HEK293 (cell line): ENCODE measurements at regions not wholly inside any gene's neighbourhood (a gene's known extent, or its start where the extent isn't known, plus 50 kb on each side); places are given as distances from the start of the nearest gene placed in this dataset.
"Not testable (repeated sequence)": the region's sequence is repeated elsewhere in the genome, so short reads cannot be mapped to it uniquely, and the experiment has no call there.

Source experiments
- CTCF ChIA-PET: fragments of 350-600 bp; formaldehyde crosslinking; extraction: SDS; loops from one replicate; lab custom pipeline; 2021; ENCODE audit warnings: antibody characterized with exemption; lab: Yijun Ruan, JAX
- POLR2A ChIA-PET: fragments of 300-600 bp; formaldehyde crosslinking; extraction: SDS; loops from one replicate; lab custom pipeline; 2020; ENCODE audit warnings: antibody characterized with exemption, inconsistent platforms; lab: Yijun Ruan, JAX
- H3K27ac ChIP-seq: fragments of 200-500 bp; sonication (Bioruptor generic); 2 replicates; pipeline ENCODE4 v1.5.1; 2014; ENCODE audit warnings: low read depth, low read length, control low read depth, inconsistent platforms; ENCODE audit errors: extremely low read depth
- H3K36me3 ChIP-seq, 2 experiments: fragments of 200-500 bp in 1 of 2; sonication (Bioruptor generic) in 1 of 2; 1 replicate in 1 of 2; 2 replicates in 1 of 2; pipeline ENCODE4 v1.5.1; 2014 to 2017; ENCODE audit warnings: inconsistent platforms in 2 of 2, low read length in 2 of 2; ENCODE audit not compliant: control insufficient read depth in 2 of 2, insufficient read depth in 1 of 2
- H3K4me1 ChIP-seq: fragments of 200-500 bp; sonication (Bioruptor generic); 2 replicates; pipeline ENCODE4 v1.5.1; 2014; ENCODE audit warnings: mild to moderate bottlenecking, low read length, inconsistent platforms; ENCODE audit not compliant: control insufficient read depth, insufficient read depth
- H3K4me3 ChIP-seq: 2 replicates; pipeline ENCODE4 v1.5.1; 2011; ENCODE audit warnings: low read depth, mild to moderate bottlenecking, control low read depth, low read length, moderate library complexity
- H3K9me3 ChIP-seq: fragments of 200-500 bp; sonication (Bioruptor generic); 2 replicates; pipeline ENCODE4 v1.5.1; 2014; ENCODE audit warnings: low read depth, low read length, inconsistent platforms; ENCODE audit not compliant: control insufficient read depth, insufficient read depth
- ATF2 ChIP-seq: fragments of 450-650 bp; formaldehyde crosslinking; IDR thresholded peaks from 2 replicates; pipeline ENCODE4 v1.5.1; 2016; ENCODE audit warnings: missing biosample characterization, missing genetic modification characterization, low read depth
- CTCF ChIP-seq: fragments of 450-650 bp; formaldehyde crosslinking; IDR thresholded peaks from 2 replicates; pipeline ENCODE4 v1.5.1; 2016; ENCODE audit warnings: missing biosample characterization, missing genetic modification characterization
- KLF9 ChIP-seq: fragments of 450-650 bp; formaldehyde crosslinking; IDR thresholded peaks from 2 replicates; pipeline ENCODE4 v1.5.1; 2016; ENCODE audit warnings: missing biosample characterization, missing genetic modification characterization, low read depth
- PRDM6 ChIP-seq: fragments of 450-650 bp; formaldehyde crosslinking; IDR thresholded peaks from 2 replicates; pipeline ENCODE4 v1.5.1; 2017; ENCODE audit warnings: missing biosample characterization, missing genetic modification characterization
- RBAK ChIP-seq: fragments of 450-650 bp; formaldehyde crosslinking; IDR thresholded peaks from 2 replicates; pipeline ENCODE4 v1.5.1; 2016; ENCODE audit warnings: missing biosample characterization, missing genetic modification characterization
- ZBTB44 ChIP-seq: fragments of 450-650 bp; IDR thresholded peaks from 2 replicates; pipeline ENCODE4 v1.5.1; 2018; ENCODE audit warnings: missing biosample characterization, mild to moderate bottlenecking, missing genetic modification characterization
- ZBTB48 ChIP-seq: fragments of 450-650 bp; formaldehyde crosslinking; IDR thresholded peaks from 2 replicates; pipeline ENCODE4 v1.5.1; 2016; ENCODE audit warnings: missing biosample characterization, missing genetic modification characterization
- ZNF112 ChIP-seq: fragments of 450-650 bp; formaldehyde crosslinking; IDR thresholded peaks from 2 replicates; pipeline ENCODE4 v1.5.0; 2017; ENCODE audit warnings: missing biosample characterization, missing genetic modification characterization
- ZNF133 ChIP-seq: fragments of 450-650 bp; formaldehyde crosslinking; IDR thresholded peaks from 2 replicates; pipeline ENCODE4 v1.5.1; 2016; ENCODE audit warnings: missing biosample characterization, missing genetic modification characterization
- ZNF18 ChIP-seq: fragments of 450-650 bp; formaldehyde crosslinking; IDR thresholded peaks from 2 replicates; pipeline ENCODE4 v1.5.1; 2016; ENCODE audit warnings: missing biosample characterization, missing genetic modification characterization
- ZNF596 ChIP-seq: fragments of 450-650 bp; IDR thresholded peaks from 2 replicates; pipeline ENCODE4 v1.5.0; 2018; ENCODE audit warnings: missing biosample characterization, mild to moderate bottlenecking, missing genetic modification characterization, moderate library complexity
- ZNF677 ChIP-seq: fragments of 450-650 bp; IDR thresholded peaks from 2 replicates; pipeline ENCODE4 v1.5.0; 2018; ENCODE audit warnings: missing biosample characterization, mild to moderate bottlenecking, missing genetic modification characterization, moderate library complexity
- ZNF747 ChIP-seq: fragments of 450-650 bp; formaldehyde crosslinking; IDR thresholded peaks from 2 replicates; pipeline ENCODE4 v1.5.1; 2016; ENCODE audit warnings: missing biosample characterization, missing genetic modification characterization

GRCh38 chr6:8852332-8852731, 417.0 kb upstream of the SLC35B3 start (continued):
- no peak for TF ChIP-seq CTCF (tag by site-specific recombination)
- no peak for TF ChIP-seq KLF9 (tag by site-specific recombination)
- TF ChIP-seq ZBTB44 (tag by site-specific recombination): no peak
- TF ChIP-seq ATF2: no peak
- TF ChIP-seq ZNF18 (tag by site-specific recombination): no peak
- TF ChIP-seq ZNF677 (tag by site-specific recombination): no peak

GRCh38 chr6:8846680-8847079, 411.3 kb upstream of the SLC35B3 start:
- H3K9me3 ChIP-seq, POLR2A ChIA-PET, H3K4me1 ChIP-seq, H3K4me3 ChIP-seq, H3K27ac ChIP-seq, H3K36me3 ChIP-seq: not testable (repeated sequence)
- CTCF ChIA-PET: interaction anchor here (0.8 kb wide), 1 partner anchor 140 kb away, joined by 4 read pairs; no protein-coding TSS in a partner anchor

- H3K4me3 ChIP-seq: no peak overlapping the region
- ChIA-PET CTCF (interaction anchor here (0.5 to 0.8 kb wide), 4 partner anchors 22 to 1569 kb away, joined by 3 to 5 read pairs (median 4); partner anchors contain the start of gene TFAP2A), POLR2A (no interaction called here)
- no peaks in the 10 kb centered on the region for H3K9me3 ChIP-seq
- H3K36me3 ChIP-seq: no peaks in the 10 kb centered on the region
- no peak overlapping the region for H3K27ac ChIP-seq
- TF ChIP-seq ZNF596: no peak
- TF ChIP-seq ZNF747: no peak
- no peak for TF ChIP-seq ZNF112 (tag by site-specific recombination)
- TF ChIP-seq RBAK (tag by site-specific recombination): no peak
- TF ChIP-seq ZBTB48 (tag by site-specific recombination): no peak
- no peak for TF ChIP-seq ZNF133 (tag by site-specific recombination)
- TF ChIP-seq PRDM6 (tag by site-specific recombination): no peak
- H3K4me1 ChIP-seq: no peaks in the 10 kb centered on the region
Observed at GRCh38 chr6:8845690-8846089, 410.3 kb upstream of the SLC35B3 start.
